ENCODE measurements at regions not wholly inside any gene's neighbourhood (a gene's known extent, or its start where the extent isn't known, plus 50 kb on each side); places are given as distances from the start of the nearest gene placed in this dataset.

DNA sequence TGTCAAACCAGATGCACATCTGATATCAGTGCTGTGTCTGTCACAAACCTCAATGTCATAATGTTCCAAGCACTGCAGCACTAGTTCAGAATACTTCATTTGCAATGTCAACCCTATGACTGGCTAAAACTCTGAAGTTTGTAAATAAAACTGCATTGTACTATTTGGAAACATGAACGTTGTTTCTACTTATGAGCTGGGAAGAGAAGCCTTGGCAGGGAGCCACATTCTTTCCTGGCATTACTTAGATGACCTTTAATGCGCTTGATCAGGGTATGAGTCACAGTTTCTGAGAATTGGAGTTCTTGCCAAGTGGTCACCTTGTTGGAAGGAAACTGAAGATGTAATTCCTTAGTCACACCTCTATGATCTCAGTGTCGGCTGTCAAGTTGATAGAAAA lies 664.8 kb upstream of the MMS22L start:
- TF ChIP-seq SPI1 (IDR thresholded peaks at IDR 0.05; ENCODE audit: borderline replicate concordance, low read depth) (no peak), POLR2AphosphoS5 (IDR thresholded peaks at IDR 0.05; ENCODE audit: low read depth) (no peak)
- TF ChIP-seq, protein P1, sequence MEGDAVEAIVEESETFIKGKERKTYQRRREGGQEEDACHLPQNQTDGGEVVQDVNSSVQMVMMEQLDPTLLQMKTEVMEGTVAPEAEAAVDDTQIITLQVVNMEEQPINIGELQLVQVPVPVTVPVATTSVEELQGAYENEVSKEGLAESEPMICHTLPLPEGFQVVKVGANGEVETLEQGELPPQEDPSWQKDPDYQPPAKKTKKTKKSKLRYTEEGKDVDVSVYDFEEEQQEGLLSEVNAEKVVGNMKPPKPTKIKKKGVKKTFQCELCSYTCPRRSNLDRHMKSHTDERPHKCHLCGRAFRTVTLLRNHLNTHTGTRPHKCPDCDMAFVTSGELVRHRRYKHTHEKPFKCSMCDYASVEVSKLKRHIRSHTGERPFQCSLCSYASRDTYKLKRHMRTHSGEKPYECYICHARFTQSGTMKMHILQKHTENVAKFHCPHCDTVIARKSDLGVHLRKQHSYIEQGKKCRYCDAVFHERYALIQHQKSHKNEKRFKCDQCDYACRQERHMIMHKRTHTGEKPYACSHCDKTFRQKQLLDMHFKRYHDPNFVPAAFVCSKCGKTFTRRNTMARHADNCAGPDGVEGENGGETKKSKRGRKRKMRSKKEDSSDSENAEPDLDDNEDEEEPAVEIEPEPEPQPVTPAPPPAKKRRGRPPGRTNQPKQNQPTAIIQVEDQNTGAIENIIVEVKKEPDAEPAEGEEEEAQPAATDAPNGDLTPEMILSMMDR (IDR thresholded peaks at IDR 0.05; ENCODE audit: insufficient read depth, low read length): no peak

Data from HL-60 (cell line).